ENCODE measurements at regions not wholly inside any gene's neighbourhood (a gene's known extent, or its start where the extent isn't known, plus 50 kb on each side); places are given as distances from the start of the nearest gene placed in this dataset.

GRCh38 chr7:106413446-106413845 lies 128.7 kb upstream of the NAMPT start:
- intact Hi-C loops (cut with DNase I), result no loop called here
- WGBS, 3 donors, result 49 to 59% (median 59%) methylated on average over 2 of the region's 2 CpGs
- H3K4me3 ChIP-seq, result no peak overlapping the region
- H3K4me1 ChIP-seq (ENCODE audit: insufficient read depth), result no peaks in the 10 kb centered on the region
- no peak for TF ChIP-seq CTCF (IDR thresholded peaks at IDR 0.05)
- TF ChIP-seq EP300 (IDR thresholded peaks at IDR 0.05), result no peak
- no peak for TF ChIP-seq POLR2A (IDR thresholded peaks at IDR 0.05)
- no peak for DNase-seq
- H3K27ac ChIP-seq, result no peak overlapping the region
- no peaks in the 10 kb centered on the region for H3K9me3 ChIP-seq
- no peaks in the 10 kb centered on the region for H3K36me3 ChIP-seq
- H3K27me3 ChIP-seq, result no peaks in the 10 kb centered on the region

GRCh38 chr7:106405697-106406141 lies 120.9 kb upstream of the NAMPT start:
- intact Hi-C loops (cut with DNase I), result no loop called here

GRCh38 chr7:106402898-106403297 lies 118.1 kb upstream of the NAMPT start:
- intact Hi-C loops (cut with DNase I), result no loop called here
- no peaks in the 10 kb centered on the region for H3K9me3 ChIP-seq
- H3K36me3 ChIP-seq, result no peaks in the 10 kb centered on the region
- WGBS, 3 donors, result 83 to 94% (median 93%) methylated on average over 1 of the region's 1 CpG
- H3K27me3 ChIP-seq, result no peaks in the 10 kb centered on the region
- no peak for DNase-seq
- H3K27ac ChIP-seq, result no peak overlapping the region
- TF ChIP-seq CTCF (IDR thresholded peaks at IDR 0.05), result no peak
- TF ChIP-seq EP300 (IDR thresholded peaks at IDR 0.05), result no peak
- no peak for TF ChIP-seq POLR2A (IDR thresholded peaks at IDR 0.05)
- no peak overlapping the region for H3K4me3 ChIP-seq
- H3K4me1 ChIP-seq (ENCODE audit: insufficient read depth), result no peaks in the 10 kb centered on the region

More at GRCh38 chr7:106405697-106406141, 120.9 kb upstream of the NAMPT start:
- Histone ChIP-seq H3K27ac (no peak overlapping the region), H3K27me3 (no peaks in the 10 kb centered on the region), H3K9me3 (no peaks in the 10 kb centered on the region), H3K36me3 (no peaks in the 10 kb centered on the region), H3K4me1 (ENCODE audit: insufficient read depth) (no peaks in the 10 kb centered on the region), H3K4me3 (no peak overlapping the region)
- DNase-seq, result no peak
- TF ChIP-seq EP300 (IDR thresholded peaks at IDR 0.05), result no peak
- no peak for TF ChIP-seq CTCF (IDR thresholded peaks at IDR 0.05)
- no peak for TF ChIP-seq POLR2A (IDR thresholded peaks at IDR 0.05)
- 0% methylated on average over 1 of the region's 1 CpG for WGBS, 3 donors

- DNase-seq, result no peak
- H3K9me3 ChIP-seq, result no peaks in the 10 kb centered on the region
- 59 to 88% (median 79%) methylated on average over 3 of the region's 3 CpGs for WGBS, 3 donors
- no peak overlapping the region for H3K4me3 ChIP-seq
- H3K36me3 ChIP-seq, result no peaks in the 10 kb centered on the region
- intact Hi-C loops (cut with DNase I), result no loop called here
- no peaks in the 10 kb centered on the region for H3K27me3 ChIP-seq
- TF ChIP-seq EP300 (IDR thresholded peaks at IDR 0.05) (no peak), POLR2A (IDR thresholded peaks at IDR 0.05) (no peak), CTCF (IDR thresholded peaks at IDR 0.05) (no peak)
- H3K27ac ChIP-seq, result no peak overlapping the region
- H3K4me1 ChIP-seq (ENCODE audit: insufficient read depth), result no peaks in the 10 kb centered on the region
Observed at GRCh38 chr7:106400923-106401322, 116.1 kb upstream of the NAMPT start.

- intact Hi-C loops (cut with DNase I), result no loop called here
Observed at GRCh38 chr7:106398786-106399185, 114.0 kb upstream of the NAMPT start.

More at GRCh38 chr7:106398786-106399185, 114.0 kb upstream of the NAMPT start:
- Histone ChIP-seq H3K27me3 (no peaks in the 10 kb centered on the region), H3K4me3 (no peak overlapping the region), H3K4me1 (ENCODE audit: insufficient read depth) (no peaks in the 10 kb centered on the region), H3K27ac (no peak overlapping the region), H3K9me3 (no peaks in the 10 kb centered on the region), H3K36me3 (no peaks in the 10 kb centered on the region)
- DNase-seq, result no peak
- no peak for TF ChIP-seq EP300 (IDR thresholded peaks at IDR 0.05)
- no peak for TF ChIP-seq POLR2A (IDR thresholded peaks at IDR 0.05)
- TF ChIP-seq CTCF (IDR thresholded peaks at IDR 0.05), result no peak
